H9 (cell line): ENCODE measurements at regions not wholly inside any gene's neighbourhood (a gene's known extent, or its start where the extent isn't known, plus 50 kb on each side); places are given as distances from the start of the nearest gene placed in this dataset.

Experiments
- DNase-seq: peaks from one replicate; pipeline ENCODE4 v3.0.0-alpha.2; 2017
- H2AFZ ChIP-seq: one replicate; pipeline ENCODE4 v1.6.1; 2013; ENCODE audit warnings: mild to moderate bottlenecking, low read length, control low read depth, moderate library complexity
- H2AK5ac ChIP-seq: 2 replicates; pipeline ENCODE4 v1.6.1; 2013; ENCODE audit warnings: low read length, control low read depth, mixed read lengths; ENCODE audit not compliant: insufficient read length
- H2BK120ac ChIP-seq: one replicate; pipeline ENCODE4 v1.6.1; 2013; ENCODE audit warnings: low read depth, mild to moderate bottlenecking, low read length, control low read depth, inconsistent platforms; ENCODE audit not compliant: poor library complexity, severe bottlenecking
- H2BK12ac ChIP-seq: 2 replicates; pipeline ENCODE4 v1.6.1; 2013; ENCODE audit warnings: low read length, control low read depth, mixed read lengths, low read depth; ENCODE audit not compliant: insufficient read length
- H2BK15ac ChIP-seq: 2 replicates; pipeline ENCODE4 v1.6.1; 2013; ENCODE audit warnings: low read depth, low read length, control low read depth
- H2BK20ac ChIP-seq: one replicate; pipeline ENCODE4 v1.6.1; 2013; ENCODE audit warnings: low read depth, mild to moderate bottlenecking, low read length, control low read depth, inconsistent platforms; ENCODE audit not compliant: poor library complexity, severe bottlenecking
- H2BK5ac ChIP-seq: 2 replicates; pipeline ENCODE4 v1.6.1; 2013; ENCODE audit warnings: low read length, control low read depth, mixed read lengths; ENCODE audit not compliant: insufficient read length
- H3K14ac ChIP-seq: 2 replicates; pipeline ENCODE4 v1.6.1; 2013; ENCODE audit warnings: low read length, control low read depth; ENCODE audit not compliant: insufficient read depth
- H3K18ac ChIP-seq: 2 replicates; pipeline ENCODE4 v1.6.1; 2013; ENCODE audit warnings: low read depth, mild to moderate bottlenecking, mixed read lengths, low read length, control low read depth; ENCODE audit not compliant: insufficient read length
- H3K23ac ChIP-seq: 2 replicates; pipeline ENCODE4 v1.6.1; 2013; ENCODE audit warnings: low read length, control low read depth, mixed read lengths, low read depth; ENCODE audit not compliant: insufficient read length
- H3K23me2 ChIP-seq: 2 replicates; pipeline ENCODE4 v1.6.1; 2013; ENCODE audit warnings: low read depth, mild to moderate bottlenecking, mixed read lengths, low read length, control low read depth; ENCODE audit not compliant: insufficient read length, poor library complexity, severe bottlenecking
- H3K27ac ChIP-seq: 2 replicates; pipeline ENCODE4 v1.5.1; 2013; ENCODE audit warnings: low read length, control low read depth, mixed read lengths, low read depth; ENCODE audit not compliant: insufficient read length
- H3K27me3 ChIP-seq: 2 replicates; pipeline ENCODE4 v1.6.1; 2013; ENCODE audit warnings: low read length, control low read depth, inconsistent platforms; ENCODE audit not compliant: insufficient read depth
- H3K4ac ChIP-seq: 2 replicates; pipeline ENCODE4 v1.6.1; 2013; ENCODE audit warnings: low read depth, mild to moderate bottlenecking, control low read depth, inconsistent platforms, low read length, moderate library complexity
- H3K4me1 ChIP-seq: 2 replicates; pipeline ENCODE4 v1.6.1; 2013; ENCODE audit warnings: low read length, control low read depth, inconsistent platforms; ENCODE audit not compliant: insufficient read depth
- H3K4me2 ChIP-seq: 2 replicates; pipeline ENCODE4 v1.6.1; 2013; ENCODE audit warnings: low read length, control low read depth, mixed read lengths; ENCODE audit not compliant: insufficient read length, insufficient read depth
- H3K56ac ChIP-seq: 2 replicates; pipeline ENCODE4 v1.6.1; 2013; ENCODE audit warnings: low read depth, mild to moderate bottlenecking, mixed read lengths, low read length, control low read depth; ENCODE audit not compliant: insufficient read length
- H3K79me1 ChIP-seq: 2 replicates; pipeline ENCODE4 v1.6.1; 2013; ENCODE audit warnings: low read depth, mild to moderate bottlenecking, moderate library complexity, low read length, control low read depth, inconsistent platforms; ENCODE audit not compliant: insufficient read depth, poor library complexity, severe bottlenecking
- H3K79me2 ChIP-seq: 2 replicates; pipeline ENCODE4 v1.6.1; 2013; ENCODE audit warnings: low read length, control low read depth, inconsistent platforms; ENCODE audit not compliant: insufficient read depth
- H3K9ac ChIP-seq: 2 replicates; pipeline ENCODE4 v1.6.1; 2013; ENCODE audit warnings: low read length, control low read depth, mixed read lengths; ENCODE audit not compliant: insufficient read length; ENCODE audit errors: extremely low read depth
- H3K9me3 ChIP-seq: one replicate; pipeline ENCODE4 v1.6.1; 2013; ENCODE audit warnings: low read depth, low read length, inconsistent platforms; ENCODE audit not compliant: control insufficient read depth
- H3T11ph ChIP-seq: one replicate; pipeline ENCODE4 v1.6.1; 2013; ENCODE audit warnings: mild to moderate bottlenecking, low read length, control low read depth, inconsistent platforms
- H4K20me1 ChIP-seq: one replicate; pipeline ENCODE4 v1.6.1; 2013; ENCODE audit not compliant: control insufficient read depth, insufficient read length, insufficient read depth
- H4K5ac ChIP-seq: 2 replicates; pipeline ENCODE4 v1.6.1; 2013; ENCODE audit warnings: low read depth, mild to moderate bottlenecking, mixed read lengths, low read length, control low read depth; ENCODE audit not compliant: insufficient read length
- H4K8ac ChIP-seq: replicated peaks from 2 replicates; pipeline ENCODE4 v1.6.1; 2013; ENCODE audit warnings: low read length, control low read depth, mixed read lengths, low read depth; ENCODE audit not compliant: insufficient read length
- H4K91ac ChIP-seq: 2 replicates; pipeline ENCODE4 v1.6.1; 2013; ENCODE audit warnings: low read depth, mild to moderate bottlenecking, moderate library complexity, mixed read lengths, low read length, control low read depth; ENCODE audit not compliant: insufficient read length
- H3K27ac Mint-ChIP-seq, 3 experiments: 2 replicates in 2 of 3; 3 replicates in 1 of 3; pipeline ENCODE4 v1.8.0; 2020 to 2021; ENCODE audit warnings: mixed read lengths in 3 of 3, mild to moderate bottlenecking in 1 of 3, moderate library complexity in 1 of 3
- H3K27me3 Mint-ChIP-seq: 2 replicates; pipeline ENCODE4 v1.8.0; 2021; ENCODE audit warnings: low read depth, mild to moderate bottlenecking, moderate library complexity, mixed read lengths
- H3K36me3 Mint-ChIP-seq, 3 experiments: 2 replicates in 2 of 3; 3 replicates in 1 of 3; pipeline ENCODE4 v1.8.0; 2020 to 2021; ENCODE audit warnings: low read depth in 3 of 3, mixed read lengths in 3 of 3; ENCODE audit not compliant: insufficient read depth in 1 of 3
- H3K4me1 Mint-ChIP-seq, 2 experiments: 2 replicates each; pipeline ENCODE4 v1.8.0; 2020; ENCODE audit warnings: mixed read lengths in 2 of 2
- H3K4me3 Mint-ChIP-seq, 2 experiments: 2 replicates in 1 of 2; 3 replicates in 1 of 2; pipeline ENCODE4 v1.8.0; 2020 to 2021; ENCODE audit warnings: mild to moderate bottlenecking in 2 of 2, mixed read lengths in 2 of 2, moderate library complexity in 1 of 2
- H3K9me3 Mint-ChIP-seq, 2 experiments: 2 replicates in 1 of 2; 3 replicates in 1 of 2; pipeline ENCODE4 v1.8.0; 2020; ENCODE audit warnings: mild to moderate bottlenecking in 2 of 2, mixed read lengths in 2 of 2, moderate library complexity in 1 of 2
- CTCF ChIP-seq: fragments of 200-600 bp; sonication (generic); conservative IDR thresholded peaks from 3 replicates; pipeline ENCODE4 v1.8.0; 2021; ENCODE audit warnings: antibody characterized with exemption, mild to moderate bottlenecking
- WGBS: extraction: QIAGEN DNeasy Blood & Tissue Kit; methylation state at CpG from one replicate; pipeline ENCODE4 v1.1.7; 2013; ENCODE audit warnings: missing lambda C conversion rate, low lambda C conversion rate, mixed read lengths; ENCODE audit not compliant: insufficient read length; ENCODE audit errors: extremely low coverage; 5-methylcytosine and 5-hydroxymethylcytosine counted together

GRCh38 chr20:10826111-10826510, 152.3 kb upstream of the JAG1 start:
- DNase-seq = no peak
- no peak overlapping the region for H3K4me2 ChIP-seq
- H3K79me1 ChIP-seq = no peaks in the 10 kb centered on the region
- no peak overlapping the region for H2BK12ac ChIP-seq
- no peak overlapping the region for H3K18ac ChIP-seq
- no peak overlapping the region for H2AK5ac ChIP-seq
- no peak overlapping the region for H4K91ac ChIP-seq
- H3K23me2 ChIP-seq = no peaks in the 10 kb centered on the region
- H3K27ac ChIP-seq = no peak overlapping the region
- no peak overlapping the region for H3K4ac ChIP-seq
- no peak overlapping the region for H3T11ph ChIP-seq
- H4K5ac ChIP-seq = no peak overlapping the region
- H3K27me3 ChIP-seq = no peaks in the 10 kb centered on the region
- H3K56ac ChIP-seq = no peak overlapping the region
- no peaks in the 10 kb centered on the region for H4K20me1 ChIP-seq
- H3K23ac ChIP-seq = no peak overlapping the region
- no peaks in the 10 kb centered on the region for H3K4me1 ChIP-seq
- no peak overlapping the region for H2BK15ac ChIP-seq
- no peak overlapping the region for H3K4me3 Mint-ChIP-seq
- no peak overlapping the region for H2BK20ac ChIP-seq
- H3K36me3 Mint-ChIP-seq = no peaks in the 10 kb centered on the region; a peak in 1 of 7 replicates
- no peak overlapping the region for H2AFZ ChIP-seq
- H3K4me1 Mint-ChIP-seq = no peaks in the 10 kb centered on the region
- H3K79me2 ChIP-seq = no peaks in the 10 kb centered on the region
- H3K9me3 ChIP-seq = no peaks in the 10 kb centered on the region
- no peaks in the 10 kb centered on the region for H3K27me3 Mint-ChIP-seq
- no peak overlapping the region for H3K9ac ChIP-seq
- H2BK5ac ChIP-seq = no peak overlapping the region
- no peak overlapping the region for H4K8ac ChIP-seq
- no peak for TF ChIP-seq CTCF
- H3K9me3 Mint-ChIP-seq = peaks cover 0 to 5% of the 10 kb centered on the region in 2 experiments; a peak in 1 of 5 replicates
- WGBS = no CpG with 5 or more reads among the region's 1 CpG
- no peak overlapping the region for H2BK120ac ChIP-seq
- no peak overlapping the region for H3K27ac Mint-ChIP-seq
- H3K14ac ChIP-seq = no peak overlapping the region
